Ascending aorta (tissue), 2 donors: ENCODE measurements at regions not wholly inside any gene's neighbourhood (a gene's known extent, or its start where the extent isn't known, plus 50 kb on each side); places are given as distances from the start of the nearest gene placed in this dataset.

Experiments
- DNase-seq, 2 donors: peaks; one replicate each; pipeline ENCODE4 v3.0.0-alpha.2; 2019; ENCODE audit warnings: low spot score in 2 of 2
- H3K27ac ChIP-seq, 2 donors: fragments of 200-600 bp; sonication (generic); one replicate each; pipeline ENCODE4 v1.5.1; 2016 to 2017; ENCODE audit warnings: mild to moderate bottlenecking in 1 of 2
- H3K27me3 ChIP-seq: fragments of 200-600 bp; sonication (generic); one replicate; pipeline ENCODE4 v1.5.1; 2017
- H3K36me3 ChIP-seq, 2 donors: fragments of 200-600 bp; sonication (generic); one replicate each; pipeline ENCODE4 v1.5.1; 2016
- H3K4me1 ChIP-seq, 2 donors: fragments of 200-600 bp; sonication (generic); one replicate each; pipeline ENCODE4 v1.5.1; 2016 to 2017; ENCODE audit warnings: mild to moderate bottlenecking in 1 of 2
- H3K4me3 ChIP-seq, 2 donors: fragments of 200-600 bp; sonication (generic); one replicate each; pipeline ENCODE4 v1.5.1; 2016 to 2017; ENCODE audit warnings: mild to moderate bottlenecking in 1 of 2
- H3K9me3 ChIP-seq, 2 donors: fragments of 200-600 bp; sonication (generic); one replicate each; pipeline ENCODE4 v1.5.1; 2016
- intact Hi-C: fragments of 100-400 bp; cut with DNase I; formaldehyde crosslinking; loops from one replicate; pipeline ENCODE4 v1.15.1; 2023
- TF ChIP-seq, protein P1 (sequence below), 3 experiments: fragments of 200-600 bp in 2 of 3; fragments of 450-650 bp in 1 of 3; sonication (generic) in 2 of 3; IDR thresholded peaks; one replicate each; pipeline ENCODE4 v1.5.1; 2016 to 2019; ENCODE audit warnings: antibody characterized with exemption in 3 of 3, mild to moderate bottlenecking in 1 of 3, moderate library complexity in 1 of 3

GRCh38 chr14:98370352-98370751 lies 901.6 kb downstream of the BCL11B start:
- Histone ChIP-seq H3K9me3 (no peaks in the 10 kb centered on the region), H3K4me3 (no peak overlapping the region), H3K27me3 (no peaks in the 10 kb centered on the region), H3K36me3 (no peaks in the 10 kb centered on the region), H3K4me1 (no peaks in the 10 kb centered on the region), H3K27ac (no peak overlapping the region)
- TF ChIP-seq, protein P1, sequence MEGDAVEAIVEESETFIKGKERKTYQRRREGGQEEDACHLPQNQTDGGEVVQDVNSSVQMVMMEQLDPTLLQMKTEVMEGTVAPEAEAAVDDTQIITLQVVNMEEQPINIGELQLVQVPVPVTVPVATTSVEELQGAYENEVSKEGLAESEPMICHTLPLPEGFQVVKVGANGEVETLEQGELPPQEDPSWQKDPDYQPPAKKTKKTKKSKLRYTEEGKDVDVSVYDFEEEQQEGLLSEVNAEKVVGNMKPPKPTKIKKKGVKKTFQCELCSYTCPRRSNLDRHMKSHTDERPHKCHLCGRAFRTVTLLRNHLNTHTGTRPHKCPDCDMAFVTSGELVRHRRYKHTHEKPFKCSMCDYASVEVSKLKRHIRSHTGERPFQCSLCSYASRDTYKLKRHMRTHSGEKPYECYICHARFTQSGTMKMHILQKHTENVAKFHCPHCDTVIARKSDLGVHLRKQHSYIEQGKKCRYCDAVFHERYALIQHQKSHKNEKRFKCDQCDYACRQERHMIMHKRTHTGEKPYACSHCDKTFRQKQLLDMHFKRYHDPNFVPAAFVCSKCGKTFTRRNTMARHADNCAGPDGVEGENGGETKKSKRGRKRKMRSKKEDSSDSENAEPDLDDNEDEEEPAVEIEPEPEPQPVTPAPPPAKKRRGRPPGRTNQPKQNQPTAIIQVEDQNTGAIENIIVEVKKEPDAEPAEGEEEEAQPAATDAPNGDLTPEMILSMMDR (IDR thresholded peaks at IDR 0.05), result no peak
- intact Hi-C loops, result no loop called here
- DNase-seq, result no peak

GRCh38 chr14:98371141-98371540 lies 900.9 kb downstream of the BCL11B start:
- H3K9me3 ChIP-seq, result no peaks in the 10 kb centered on the region
- H3K4me3 ChIP-seq, result no peak overlapping the region
- DNase-seq, result no peak
- no peak overlapping the region for H3K27ac ChIP-seq
- no peaks in the 10 kb centered on the region for H3K27me3 ChIP-seq
- intact Hi-C loops, result no loop called here
- TF ChIP-seq, protein P1 (IDR thresholded peaks at IDR 0.05), result no peak
- no peaks in the 10 kb centered on the region for H3K4me1 ChIP-seq
- H3K36me3 ChIP-seq, result no peaks in the 10 kb centered on the region

GRCh38 chr14:98374136-98374535 lies 897.9 kb downstream of the BCL11B start:
- intact Hi-C loops, result no loop called here
- Histone ChIP-seq H3K36me3 (no peaks in the 10 kb centered on the region), H3K27ac (no peak overlapping the region), H3K9me3 (no peaks in the 10 kb centered on the region), H3K4me1 (no peaks in the 10 kb centered on the region), H3K4me3 (no peak overlapping the region), H3K27me3 (no peaks in the 10 kb centered on the region)
- DNase-seq, result no peak
- TF ChIP-seq, protein P1 (IDR thresholded peaks at IDR 0.05), result no peak

GRCh38 chr14:98375566-98375965 lies 896.4 kb downstream of the BCL11B start:
- H3K27ac ChIP-seq, result no peak overlapping the region
- intact Hi-C loops, result no loop called here
- TF ChIP-seq, protein P1 (IDR thresholded peaks at IDR 0.05), result no peak
- H3K36me3 ChIP-seq, result no peaks in the 10 kb centered on the region
- H3K4me3 ChIP-seq, result no peak overlapping the region
- no peaks in the 10 kb centered on the region for H3K4me1 ChIP-seq
- no peak for DNase-seq
- no peaks in the 10 kb centered on the region for H3K9me3 ChIP-seq
- H3K27me3 ChIP-seq, result no peaks in the 10 kb centered on the region

DNA sequence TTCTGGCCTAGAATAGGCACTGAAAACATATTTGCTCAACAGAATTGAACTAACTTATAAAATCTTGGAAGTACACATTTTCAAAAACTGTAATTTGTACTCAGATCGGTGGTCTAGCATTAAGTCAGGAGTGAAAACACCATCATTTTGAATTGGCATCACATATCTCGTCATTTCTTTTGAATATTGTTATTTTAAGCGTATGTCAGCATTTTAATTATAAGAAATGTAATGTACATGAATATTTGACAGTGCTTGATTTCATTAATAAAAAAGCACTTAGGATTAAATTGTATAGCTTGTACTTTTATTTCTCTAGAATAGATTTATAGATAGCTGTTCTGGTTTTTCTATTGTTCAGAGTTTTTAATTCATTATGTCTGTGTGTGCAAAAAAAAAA lies 892.2 kb downstream of the BCL11B start:
- no peak for DNase-seq
- intact Hi-C loops, result no loop called here

More for the DNA sequence above, 892.2 kb downstream of the BCL11B start:
- Histone ChIP-seq H3K27me3 (no peaks in the 10 kb centered on the region), H3K36me3 (no peaks in the 10 kb centered on the region), H3K4me1 (no peaks in the 10 kb centered on the region), H3K27ac (no peak overlapping the region), H3K4me3 (no peak overlapping the region), H3K9me3 (no peaks in the 10 kb centered on the region)
- TF ChIP-seq, protein P1 (IDR thresholded peaks at IDR 0.05), result no peak
